HS-5 (cell line): ENCODE measurements at regions not wholly inside any gene's neighbourhood (a gene's known extent, or its start where the extent isn't known, plus 50 kb on each side); places are given as distances from the start of the nearest gene placed in this dataset.
"Not testable (repeated sequence)": the region's sequence is repeated elsewhere in the genome, so short reads cannot be mapped to it uniquely, and the experiment has no call there.

Experiments
- DNase-seq: peaks from one replicate; pipeline ENCODE4 v3.0.0-alpha.2; 2012; ENCODE audit warnings: low read depth

DNA sequence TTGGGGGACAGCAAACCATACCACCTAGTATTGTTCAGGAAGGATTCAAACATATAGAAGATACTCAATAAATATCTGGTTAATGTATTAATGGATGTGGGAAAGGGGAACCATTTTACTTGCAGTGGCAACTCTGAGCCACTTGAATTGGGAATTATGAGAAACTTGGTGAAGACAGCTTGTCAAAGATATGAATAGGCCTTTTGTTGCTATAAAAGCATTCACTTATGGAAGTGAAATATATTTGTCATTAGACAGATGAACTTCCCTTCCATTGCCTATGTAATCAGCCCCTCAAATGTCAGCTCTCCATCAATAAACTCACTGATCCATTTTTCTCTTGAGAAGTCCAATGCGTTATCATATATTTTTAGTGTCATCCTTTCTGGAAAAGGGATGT lies 56.1 kb downstream of the GPR85 start:
- DNase-seq = no peak

DNA sequence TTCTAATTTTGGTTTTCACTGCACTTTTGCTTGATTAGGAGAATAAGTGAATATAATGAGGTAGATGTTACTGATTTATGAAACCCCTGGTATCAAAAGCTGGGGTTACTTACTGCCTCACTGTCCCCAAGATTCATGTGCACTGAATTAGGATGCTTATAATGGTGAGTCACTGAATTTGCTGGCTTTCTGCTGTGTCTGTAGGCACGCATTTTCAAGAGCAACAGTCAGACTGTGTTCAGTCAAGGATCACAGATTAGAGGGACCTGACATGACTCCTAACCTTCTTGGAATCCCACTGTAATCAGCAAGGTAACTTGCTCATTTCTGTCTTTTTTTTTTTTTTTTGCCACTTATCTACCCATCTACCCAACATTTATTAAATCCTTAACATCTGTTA lies 59.7 kb downstream of the GPR85 start:
- no peak for DNase-seq

DNA sequence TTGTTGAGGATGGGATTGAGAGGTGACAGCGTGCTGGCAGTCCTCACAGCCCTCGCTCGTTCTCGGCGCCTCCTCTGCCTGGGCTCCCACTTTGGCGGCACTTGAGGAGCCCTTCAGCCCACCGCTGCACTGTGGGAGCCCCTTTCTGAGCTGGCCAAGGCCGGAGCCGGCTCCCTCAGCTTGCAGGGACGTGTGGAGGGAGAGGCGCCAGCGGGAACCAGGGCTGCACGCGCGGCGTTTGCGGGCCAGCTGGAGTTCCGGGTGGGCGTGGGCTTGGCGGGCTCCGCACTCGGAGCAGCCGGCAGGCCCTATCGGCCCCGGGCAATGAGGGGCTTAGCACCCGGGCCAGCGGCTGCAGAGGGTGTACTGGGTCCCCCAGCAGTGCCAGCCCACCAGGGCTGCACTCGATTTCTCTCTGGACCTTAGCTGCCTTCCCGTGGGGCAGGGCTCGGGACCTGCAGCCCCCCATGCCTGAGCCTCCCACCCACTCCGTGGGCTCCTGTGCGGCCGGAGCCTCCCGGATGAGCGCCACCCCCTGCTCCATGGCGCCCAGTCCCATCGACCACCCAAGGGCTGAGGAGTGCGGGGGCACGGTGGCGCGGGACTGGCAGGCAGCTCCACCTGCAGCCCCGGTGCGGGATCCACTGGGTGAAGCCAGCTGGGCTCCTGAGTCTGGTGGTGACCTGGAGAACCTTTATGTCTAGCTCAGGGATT lies 69.3 kb downstream of the GPR85 start:
- DNase-seq = not testable (repeated sequence)

DNA sequence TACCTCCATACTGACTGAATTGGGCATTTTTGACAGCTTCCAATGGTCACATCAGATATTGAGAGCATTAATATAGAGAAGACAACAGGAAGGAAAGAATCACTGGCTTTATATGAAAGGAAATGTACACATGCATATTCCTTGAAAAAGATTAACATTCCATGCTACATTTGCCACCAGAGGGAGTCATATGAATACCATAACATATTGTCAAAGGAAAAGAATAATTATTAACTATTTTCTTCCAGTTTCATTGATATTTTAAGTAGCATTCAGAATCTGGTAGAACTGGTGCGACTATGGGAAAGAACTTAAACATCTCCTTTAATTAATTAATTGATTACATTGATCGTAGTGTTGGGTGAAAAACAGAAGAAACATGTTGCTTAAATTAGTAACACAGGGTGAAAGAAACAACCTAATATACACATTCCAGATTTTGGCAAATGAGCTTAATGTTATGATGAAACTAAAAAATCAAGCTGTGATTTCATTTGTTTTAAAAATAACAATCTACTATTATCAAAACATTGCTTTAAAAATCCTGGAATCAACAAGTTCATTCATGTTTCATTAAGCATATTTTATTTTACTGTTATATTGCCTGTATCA lies 71.5 kb downstream of the GPR85 start:
- no peak for DNase-seq

DNA sequence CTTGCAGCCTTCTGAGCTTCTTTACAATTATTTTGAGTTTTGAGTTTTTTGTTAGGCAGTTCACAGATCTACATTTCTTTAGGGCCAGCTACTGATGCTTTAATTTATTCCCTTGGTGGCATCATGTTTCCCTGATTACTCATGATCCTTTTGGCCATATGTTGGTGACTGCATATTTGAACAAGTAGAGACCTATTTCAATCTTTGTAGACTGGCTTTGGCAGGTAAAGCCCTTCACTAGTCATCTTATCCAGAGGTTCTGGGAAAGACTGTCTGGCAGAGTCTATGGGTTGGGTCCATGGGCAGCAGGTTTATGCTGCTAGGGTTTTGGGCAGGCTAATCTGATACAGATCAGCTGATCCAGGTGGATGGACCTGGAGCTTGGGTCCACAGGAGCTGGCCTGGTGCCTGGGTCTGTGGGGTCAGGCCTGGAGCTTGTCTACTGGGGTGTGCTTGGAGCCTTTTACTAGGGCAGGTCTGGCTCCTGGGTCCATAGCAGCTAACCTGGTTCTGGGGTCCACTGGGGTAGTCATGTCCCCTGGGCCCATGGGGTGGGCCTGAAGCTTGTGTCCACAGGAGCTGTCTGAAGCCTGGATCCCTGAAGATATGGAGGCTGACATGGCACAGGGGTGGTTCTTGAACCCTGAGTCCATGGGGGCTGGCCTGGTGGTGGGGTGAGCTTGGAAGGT lies 72.7 kb downstream of the GPR85 start:
- DNase-seq = no peak

DNA sequence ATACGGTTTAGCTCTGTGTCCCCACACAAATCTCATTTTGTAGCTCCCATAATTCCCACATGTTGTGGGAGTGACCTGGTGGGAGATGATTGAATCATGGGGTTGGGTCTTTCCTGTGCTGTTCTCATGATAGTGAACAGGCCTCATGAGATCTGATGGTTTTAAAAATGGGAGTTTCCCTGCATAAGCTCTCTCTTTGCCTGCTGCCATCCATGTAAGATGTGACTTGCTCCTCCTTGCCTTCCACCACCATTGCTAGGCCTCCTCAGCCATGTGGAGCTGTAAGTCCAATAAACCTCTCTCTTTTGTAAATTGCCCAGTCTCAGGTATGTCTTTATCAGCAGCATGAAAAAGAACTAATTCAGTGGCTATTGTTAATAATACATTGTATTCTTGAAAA lies 73.8 kb downstream of the GPR85 start:
- not testable (repeated sequence) for DNase-seq

DNA sequence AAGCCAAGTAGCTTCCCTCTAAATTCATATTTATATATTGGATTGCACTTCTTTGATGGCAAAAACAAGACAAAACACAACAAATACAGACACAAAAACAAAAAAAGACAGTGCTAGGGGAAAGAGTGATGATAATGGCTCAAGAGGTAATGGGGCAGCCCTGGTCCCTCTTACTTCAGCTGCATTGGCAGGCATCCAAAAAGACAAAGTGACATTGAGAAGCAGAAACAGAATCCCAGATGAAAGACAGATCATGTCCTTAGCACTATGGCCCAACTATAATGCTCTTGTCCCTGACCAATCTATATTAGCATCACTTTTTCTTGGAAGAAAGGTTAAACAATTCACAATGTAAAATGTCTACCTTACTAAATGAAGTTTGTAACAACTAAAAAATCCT lies 76.2 kb downstream of the GPR85 start:
- DNase-seq = no peak

DNA sequence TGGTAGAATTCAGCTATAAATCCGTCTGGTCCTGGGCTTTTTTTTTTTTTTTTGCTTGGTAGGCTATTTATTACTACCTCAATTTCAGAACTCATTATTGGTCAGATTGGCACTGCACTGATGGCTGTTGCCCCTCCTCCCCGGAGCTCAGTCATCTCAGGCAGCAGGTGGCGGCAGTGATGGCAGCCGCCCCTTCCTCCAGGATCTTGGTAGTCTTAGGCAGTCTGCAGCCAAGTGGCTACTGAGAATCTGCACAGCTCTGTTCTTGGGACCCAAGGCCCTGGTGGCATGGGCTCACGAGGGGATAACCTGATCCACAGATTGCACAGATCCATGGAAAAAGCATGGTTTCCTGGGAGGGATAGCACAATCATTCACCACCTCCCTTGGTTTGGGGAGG lies 77.9 kb downstream of the GPR85 start:
- DNase-seq = no peak

DNA sequence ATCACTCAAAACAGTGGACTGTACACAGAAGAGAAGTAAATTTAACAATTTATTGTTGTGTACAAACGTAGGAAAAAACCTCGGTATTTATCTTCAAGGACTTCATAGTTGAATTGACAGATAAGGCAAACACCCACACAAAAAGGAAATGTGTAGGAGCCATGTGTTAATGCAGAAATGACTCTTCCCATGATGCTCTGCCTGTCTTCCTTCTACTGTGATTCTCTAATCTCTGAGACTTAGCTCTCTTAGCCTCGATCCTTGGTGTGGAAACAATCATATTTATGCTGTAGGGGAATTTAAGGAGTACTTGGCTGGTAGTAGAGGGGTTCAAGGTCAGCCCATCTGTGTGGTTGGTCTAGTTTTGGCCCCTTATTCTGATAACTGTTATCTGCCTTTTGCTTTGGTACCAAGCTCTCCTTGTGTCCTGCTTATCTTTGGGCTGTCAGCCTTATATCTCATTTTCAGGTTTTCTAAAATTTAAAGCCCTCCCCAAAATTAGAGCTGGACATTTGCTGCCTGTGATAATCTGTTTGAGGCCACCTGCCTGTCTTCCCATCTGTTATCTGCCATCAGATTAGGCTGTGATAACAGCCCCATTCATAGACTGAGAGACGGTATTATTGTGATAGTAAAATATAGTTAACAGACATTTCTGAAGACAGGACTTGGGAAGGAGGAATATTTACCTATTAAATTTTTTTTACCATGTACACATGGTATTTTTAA lies 81.7 kb downstream of the GPR85 start:
- DNase-seq = no peak

DNA sequence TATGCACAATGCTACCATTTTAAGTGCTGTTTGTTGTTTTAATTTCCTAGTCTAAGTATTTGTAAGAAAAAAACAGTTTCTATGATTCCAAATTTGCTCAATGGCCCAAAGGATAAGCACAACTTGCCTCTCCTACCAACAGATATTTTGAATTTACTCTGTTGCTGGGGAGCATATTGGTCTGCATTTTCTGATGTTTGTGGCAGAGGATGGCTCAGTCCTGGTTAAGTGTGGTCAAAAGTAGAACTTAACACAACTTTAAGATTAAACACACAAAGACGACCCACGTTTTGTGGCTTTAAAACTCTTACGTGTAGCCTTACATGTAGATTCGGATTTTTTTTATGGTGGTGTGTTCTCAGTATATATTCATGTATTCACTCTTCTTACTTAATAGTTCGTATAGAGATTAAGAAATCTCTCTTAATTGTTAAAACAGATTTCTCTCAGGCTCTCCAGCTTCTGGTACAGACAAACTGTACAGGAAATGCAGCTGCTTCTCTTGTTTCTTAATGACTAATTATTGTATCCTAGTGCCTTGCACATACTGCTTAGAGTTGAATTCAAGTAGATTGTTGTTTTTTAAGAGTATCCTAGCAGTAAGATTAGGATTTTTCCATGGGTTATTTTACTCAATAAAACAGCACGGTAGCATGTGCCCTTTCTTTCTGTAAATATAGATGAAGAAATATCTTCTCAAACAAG lies 86.2 kb downstream of the GPR85 start:
- no peak for DNase-seq

DNA sequence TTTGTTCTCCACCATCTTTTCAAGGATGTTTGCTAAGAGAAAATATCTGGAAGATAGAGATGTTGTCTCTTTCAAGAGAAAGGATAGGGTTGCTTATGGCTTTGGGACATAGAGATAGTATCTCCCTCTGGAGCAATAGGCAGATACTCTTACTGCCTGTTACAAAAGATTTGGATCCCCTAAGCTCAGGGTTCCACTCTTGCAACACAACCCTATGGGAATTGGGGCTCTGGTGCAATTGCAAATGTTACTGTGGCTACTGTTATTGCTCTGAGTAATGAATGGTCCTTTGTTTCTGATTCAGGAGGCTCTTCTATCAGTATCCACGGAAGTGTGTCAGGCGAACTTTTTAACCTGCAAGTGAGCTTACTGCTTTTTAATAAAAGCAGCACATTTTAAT lies 88.8 kb downstream of the GPR85 start:
- DNase-seq = no peak

DNA sequence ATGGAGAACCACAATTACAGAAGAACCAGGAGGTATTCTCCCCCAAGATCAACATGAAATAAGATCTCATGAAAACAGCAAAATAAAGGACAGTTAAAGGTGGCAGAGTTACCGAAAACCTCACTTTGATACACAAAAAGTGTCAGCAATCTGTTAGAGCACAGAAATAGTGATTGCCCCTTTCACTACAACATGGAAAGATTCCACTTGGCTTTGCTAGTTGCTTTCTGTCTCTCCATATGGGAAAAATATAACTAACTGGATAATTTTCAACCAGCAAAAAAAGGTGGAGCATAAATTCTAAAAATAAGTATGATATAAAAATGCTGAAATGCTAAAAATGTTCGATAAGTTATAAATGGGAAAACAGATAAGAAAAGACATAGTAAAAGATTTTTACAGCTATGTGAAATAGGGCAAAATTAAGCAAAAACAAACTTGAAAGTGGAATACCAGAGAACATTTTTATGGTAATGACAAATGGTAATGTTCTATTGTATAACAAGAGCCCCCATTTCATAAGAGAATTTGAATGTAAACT lies 90.2 kb downstream of the GPR85 start:
- DNase-seq = no peak

DNA sequence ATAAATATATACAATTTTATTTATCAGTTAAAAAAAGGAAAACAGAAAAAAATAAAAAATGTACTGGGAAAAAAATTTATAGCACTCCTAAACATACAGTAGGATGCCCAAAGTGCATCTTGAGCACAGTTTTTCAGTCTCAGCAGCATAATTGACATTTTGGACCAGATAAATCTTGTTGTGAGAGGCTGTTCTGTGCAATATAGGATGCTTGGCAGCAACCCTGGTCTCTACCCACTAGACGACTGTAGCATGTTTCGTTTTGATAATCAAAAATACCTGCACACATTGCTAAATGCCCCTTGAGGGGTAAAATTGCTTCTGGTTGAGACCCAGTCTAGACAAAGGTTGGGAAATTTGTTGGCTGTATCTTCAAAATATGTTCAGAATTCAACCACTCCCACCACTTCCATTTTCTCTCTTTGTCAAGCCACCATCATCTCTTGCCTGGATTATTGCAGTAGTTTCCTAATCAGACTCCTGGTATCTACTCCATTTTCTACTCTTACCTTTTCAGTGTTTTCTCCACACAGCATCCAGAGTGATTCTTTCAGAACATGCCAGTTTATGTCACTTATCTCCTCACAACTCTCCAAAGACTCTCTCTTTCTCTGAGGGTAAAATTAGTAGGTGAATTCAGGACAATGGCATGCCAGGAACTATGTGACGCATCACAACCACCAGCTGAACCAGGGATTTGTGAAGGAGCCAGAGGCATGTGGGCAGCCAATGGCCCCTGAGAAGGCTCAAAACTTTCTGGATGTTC lies 91.4 kb downstream of the GPR85 start:
- peak; percentile 78 for DNase-seq

DNA sequence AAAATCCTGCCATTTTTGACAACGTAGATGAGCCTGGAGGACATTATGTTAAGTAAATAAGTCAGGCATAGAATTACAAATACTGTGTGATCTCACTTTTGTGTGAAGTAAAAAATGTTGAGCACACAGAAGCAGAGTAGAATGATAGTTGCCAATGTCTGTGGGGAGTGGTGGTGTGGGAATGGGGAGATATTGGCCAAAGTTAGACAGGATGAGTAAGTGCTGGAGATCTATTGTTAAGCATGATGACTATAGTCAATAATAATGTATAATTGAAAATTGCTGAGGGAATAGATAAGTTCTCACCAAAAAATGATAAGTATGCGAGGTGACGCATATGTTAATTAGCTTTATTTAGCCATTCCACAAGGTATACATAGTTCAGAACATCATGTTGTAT lies 92.0 kb downstream of the GPR85 start:
- peak; percentile 80 for DNase-seq

DNA sequence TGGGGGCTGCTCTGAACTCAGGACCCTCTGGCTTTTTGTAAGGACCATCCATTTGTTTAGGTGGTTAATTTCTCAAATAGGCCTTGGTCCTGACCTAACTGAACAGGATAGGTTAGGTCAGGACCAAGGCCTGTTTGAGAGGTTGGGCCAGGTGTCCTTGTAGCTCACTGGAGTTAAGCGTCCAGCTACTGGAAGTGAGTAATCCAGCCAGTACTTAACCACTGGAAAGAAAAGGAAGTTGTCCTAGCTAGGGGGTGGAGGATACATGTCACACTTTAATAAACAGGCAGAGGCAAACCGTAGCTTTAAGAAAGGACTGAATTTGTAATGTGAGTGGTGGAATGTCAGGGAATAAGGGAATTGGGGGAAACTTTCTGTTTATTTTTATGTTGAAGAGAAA lies 96.0 kb downstream of the GPR85 start:
- no peak for DNase-seq

DNA sequence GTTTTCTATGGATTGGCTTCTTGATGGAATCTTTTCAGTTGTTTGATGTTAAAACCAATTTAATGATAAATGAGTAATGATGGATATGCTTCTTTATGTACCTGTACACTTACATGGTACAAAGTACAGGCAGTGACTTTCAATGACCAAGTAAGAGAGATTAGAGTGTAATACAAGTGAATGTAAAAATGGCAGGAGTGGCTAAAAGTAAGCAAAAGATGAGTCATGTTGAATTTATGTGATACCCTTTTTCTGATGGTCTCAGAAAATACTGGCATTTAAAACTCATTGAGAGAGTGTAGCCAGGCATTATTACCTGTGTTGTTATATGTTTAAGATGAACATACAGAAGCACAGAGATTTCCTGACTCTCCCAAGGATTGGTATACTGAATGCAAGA lies 97.1 kb downstream of the GPR85 start:
- no peak for DNase-seq

DNA sequence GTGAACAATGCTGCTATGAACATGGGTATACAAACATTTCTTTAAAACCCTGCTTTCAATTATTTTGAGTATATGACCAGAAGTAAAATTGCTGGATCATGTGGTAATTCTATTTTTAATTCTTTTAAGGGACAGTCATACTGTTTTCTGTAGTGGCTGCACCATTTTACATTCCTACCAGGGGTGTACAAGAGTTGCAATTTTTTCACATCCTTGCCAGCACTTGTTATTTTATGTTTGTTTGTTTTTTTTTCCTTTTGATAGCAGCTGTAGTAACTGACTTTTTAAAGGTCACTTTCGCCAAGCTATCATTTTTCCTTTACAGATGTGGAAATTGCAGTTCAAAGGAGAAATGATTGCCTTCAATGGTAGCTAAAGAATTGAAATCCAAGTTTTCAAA lies 99.5 kb downstream of the GPR85 start:
- no peak for DNase-seq

DNA sequence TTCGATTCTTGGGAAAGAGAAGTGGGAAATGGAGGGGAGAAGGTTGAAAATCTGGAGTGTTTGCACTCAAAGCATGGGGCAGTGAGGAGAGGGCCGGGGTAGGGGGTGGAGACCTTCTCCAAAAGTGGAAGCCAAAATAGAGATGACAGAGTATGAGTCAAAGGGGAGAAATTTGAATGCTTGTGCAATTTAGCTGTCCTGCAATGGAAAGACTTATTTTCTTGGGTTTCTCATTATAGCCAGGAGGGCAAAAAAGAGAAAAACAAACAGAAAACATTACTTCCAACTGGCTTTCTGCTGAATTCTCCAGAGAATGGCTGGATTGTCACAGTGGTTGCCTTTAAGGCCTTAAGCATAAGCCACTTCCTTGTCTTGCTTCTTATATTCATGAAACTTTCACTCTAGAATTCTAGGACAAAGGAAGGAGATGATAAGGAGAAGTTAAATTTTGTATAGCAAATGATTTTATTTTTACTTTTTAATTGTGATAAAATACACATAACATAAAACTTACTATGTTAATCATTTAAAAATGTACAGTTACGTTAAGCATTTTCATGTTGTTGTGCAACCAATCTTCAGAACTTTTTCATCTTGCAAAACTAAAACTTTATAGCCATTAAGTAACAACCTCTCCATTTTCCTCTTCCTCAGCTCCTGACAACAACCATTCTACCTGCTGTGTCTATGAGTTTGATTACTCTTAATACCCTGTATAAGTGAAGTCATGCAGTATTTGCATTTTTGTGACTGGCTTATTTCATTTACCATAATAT lies 100.2 kb downstream of the GPR85 start:
- DNase-seq = no peak

DNA sequence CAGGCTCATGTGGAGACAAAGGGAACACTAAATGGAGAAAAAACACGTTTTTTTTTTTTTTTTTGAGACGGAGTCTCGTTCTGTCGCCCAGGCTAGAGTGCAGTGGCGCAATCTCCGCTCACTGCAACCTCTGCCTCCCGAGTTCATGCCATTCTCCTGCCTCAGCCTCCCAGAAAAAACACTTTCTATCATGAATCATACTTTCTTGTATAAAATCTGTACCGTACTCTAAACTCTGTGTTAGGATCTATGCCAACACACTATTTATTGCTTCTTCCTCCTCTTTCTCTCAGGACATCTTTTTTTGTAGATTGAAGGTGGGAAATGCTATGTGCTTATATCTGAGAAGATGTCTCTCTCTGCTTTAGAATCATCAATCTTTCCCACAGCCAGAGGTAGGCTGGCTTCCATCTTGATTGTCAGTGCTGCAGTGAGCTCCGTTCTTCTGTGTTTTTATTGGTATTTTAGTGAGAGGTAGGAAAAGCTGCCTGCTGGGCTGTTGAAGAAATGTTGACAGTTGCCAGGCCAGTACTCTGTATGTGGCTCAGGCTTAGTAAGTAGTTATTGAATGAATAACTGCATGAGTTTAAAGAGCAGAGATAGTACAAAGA lies 101.1 kb downstream of the GPR85 start:
- peak; percentile 51 for DNase-seq
